Keratinocyte (primary cell): ENCODE measurements at regions not wholly inside any gene's neighbourhood (a gene's known extent, or its start where the extent isn't known, plus 50 kb on each side); places are given as distances from the start of the nearest gene placed in this dataset.

Source experiments
- DNase-seq: peaks from one replicate; pipeline ENCODE4 v3.0.0-alpha.2; 2011; ENCODE audit warnings: low read depth, missing footprints, low spot score
- FAIRE-seq: peaks from 2 replicates; lab custom pipeline; 2011; peaks lifted over from hg19 to GRCh38; lab: Jason Lieb, UNC
- H2AFZ ChIP-seq: 2 replicates; pipeline ENCODE4 v1.6.0; 2012; ENCODE audit warnings: low read length, control low read depth, inconsistent platforms; ENCODE audit not compliant: control insufficient read depth
- H3K27ac ChIP-seq: 2 replicates; pipeline ENCODE4 v1.5.1; 2011; ENCODE audit warnings: low read length; ENCODE audit not compliant: control insufficient read depth, insufficient read depth
- H3K27me3 ChIP-seq: 3 replicates; pipeline ENCODE4 v1.6.0; 2011; ENCODE audit warnings: low read length; ENCODE audit not compliant: control insufficient read depth, insufficient read depth; ENCODE audit errors: extremely low read depth
- H3K36me3 ChIP-seq, 2 experiments: 2 replicates in 1 of 2; 3 replicates in 1 of 2; pipeline ENCODE4 v1.5.1; 2011; ENCODE audit warnings: low read length in 2 of 2, mild to moderate bottlenecking in 1 of 2; ENCODE audit not compliant: control insufficient read depth in 2 of 2, insufficient read depth in 2 of 2; ENCODE audit errors: extremely low read depth in 1 of 2
- H3K4me1 ChIP-seq: 3 replicates; pipeline ENCODE4 v1.5.1; 2011; ENCODE audit warnings: low read length; ENCODE audit not compliant: control insufficient read depth, insufficient read depth; ENCODE audit errors: extremely low read depth
- H3K4me2 ChIP-seq: 3 replicates; pipeline ENCODE4 v1.6.0; 2011; ENCODE audit warnings: low read depth, low read length; ENCODE audit not compliant: control insufficient read depth, insufficient read depth; ENCODE audit errors: extremely low read depth
- H3K4me3 ChIP-seq, 3 experiments: fragments of 200-600 bp in 1 of 3; sonication (generic) in 1 of 3; 2 replicates in 2 of 3; 3 replicates in 1 of 3; pipeline ENCODE4 v1.5.1; 2011 to 2016; ENCODE audit warnings: low read length in 3 of 3, mild to moderate bottlenecking in 3 of 3, control low read depth in 2 of 3, inconsistent platforms in 1 of 3, low read depth in 1 of 3, mixed read lengths in 1 of 3, mixed run types in 1 of 3, moderate library complexity in 1 of 3; ENCODE audit not compliant: control insufficient read depth in 2 of 3, insufficient read depth in 2 of 3; ENCODE audit errors: extremely low read depth in 1 of 3
- H3K79me2 ChIP-seq: 2 replicates; pipeline ENCODE4 v1.6.0; 2012; ENCODE audit warnings: low read length; ENCODE audit not compliant: control insufficient read depth, insufficient read depth
- H3K9ac ChIP-seq: 3 replicates; pipeline ENCODE4 v1.6.0; 2011; ENCODE audit warnings: low read length; ENCODE audit not compliant: control insufficient read depth, insufficient read depth; ENCODE audit errors: extremely low read depth
- H3K9me1 ChIP-seq: 3 replicates; pipeline ENCODE4 v1.6.0; 2011; ENCODE audit warnings: low read length; ENCODE audit not compliant: control insufficient read depth, insufficient read depth; ENCODE audit errors: extremely low read depth
- H3K9me3 ChIP-seq: 2 replicates; pipeline ENCODE4 v1.5.1; 2012; ENCODE audit warnings: low read depth, low read length; ENCODE audit not compliant: control insufficient read depth
- H4K20me1 ChIP-seq: 3 replicates; pipeline ENCODE4 v1.6.0; 2011; ENCODE audit warnings: low read length; ENCODE audit not compliant: control insufficient read depth, insufficient read depth; ENCODE audit errors: extremely low read depth
- CTCF ChIP-seq, 3 experiments: IDR thresholded peaks in 1 of 3; conservative IDR thresholded peaks in 1 of 3; optimal IDR thresholded peaks in 1 of 3; 2 replicates in 2 of 3; 3 replicates in 1 of 3; pipeline versions ENCODE3 to v1.5.1; 2011; ENCODE audit warnings: low read length in 3 of 3, mild to moderate bottlenecking in 3 of 3, moderate library complexity in 2 of 3, control low read depth in 1 of 3, inconsistent platforms in 1 of 3; ENCODE audit not compliant: insufficient read depth in 2 of 3; ENCODE audit errors: extremely low read depth in 1 of 3
- EZH2 ChIP-seq: IDR thresholded peaks from one replicate; pipeline ENCODE4 v1.6.1; 2012; ENCODE audit warnings: inconsistent platforms, mild to moderate bottlenecking, low read length, moderate library complexity
- dilution Hi-C: fragments of 300-500 bp; cut with MboI; formaldehyde crosslinking; loops from one replicate; pipeline ENCODE4 v1.7.0; 2020; ENCODE audit warnings: low sequenced_read_pairs; ENCODE audit not compliant: extremely low pct_ligation_motif_present

DNA sequence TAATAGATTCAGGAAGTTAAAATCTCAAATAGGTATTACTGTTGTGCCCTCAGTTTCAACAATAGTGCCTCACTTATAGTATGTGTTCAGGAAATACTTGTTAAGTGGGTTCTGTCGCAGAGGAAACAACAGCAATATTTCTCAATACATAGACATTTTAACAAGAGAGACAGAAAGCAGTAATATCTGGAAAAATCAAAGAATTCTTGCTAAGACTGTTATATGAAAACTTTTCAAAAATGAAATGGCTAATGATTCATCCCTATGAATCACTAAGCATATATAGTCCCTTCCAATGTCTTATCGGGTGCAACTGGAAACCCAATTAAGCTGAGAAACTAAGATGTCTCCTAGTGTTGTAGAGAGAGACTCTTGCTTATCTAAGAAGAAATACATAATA, 668.9 kb downstream of the TFAP2A start:
- no peaks in the 10 kb centered on the region for H3K9me1 ChIP-seq
- H3K36me3 ChIP-seq: no peaks in the 10 kb centered on the region
- no peak overlapping the region for H2AFZ ChIP-seq
- H3K4me3 ChIP-seq: no peak overlapping the region
- H4K20me1 ChIP-seq: no peaks in the 10 kb centered on the region
- no peak for FAIRE-seq
- no peak overlapping the region for H3K9ac ChIP-seq
- H3K9me3 ChIP-seq: no peaks in the 10 kb centered on the region
- no peaks in the 10 kb centered on the region for H3K79me2 ChIP-seq
- no peaks in the 10 kb centered on the region for H3K27me3 ChIP-seq
- no peak overlapping the region for H3K27ac ChIP-seq
- no peak overlapping the region for H3K4me2 ChIP-seq
- H3K4me1 ChIP-seq: no peaks in the 10 kb centered on the region
- TF ChIP-seq CTCF (optimal IDR thresholded peaks at IDR 0.05 in 1 of 3, IDR thresholded peaks at IDR 0.05 in 1 of 3, conservative IDR thresholded peaks at IDR 0.05 in 1 of 3; ENCODE audit: extremely low read depth in 1 of 3, insufficient read depth in 2 of 3, low read length in 3 of 3): no peak
- TF ChIP-seq EZH2: no peak
- no peak for DNase-seq
- dilution Hi-C loops: no loop called here

DNA sequence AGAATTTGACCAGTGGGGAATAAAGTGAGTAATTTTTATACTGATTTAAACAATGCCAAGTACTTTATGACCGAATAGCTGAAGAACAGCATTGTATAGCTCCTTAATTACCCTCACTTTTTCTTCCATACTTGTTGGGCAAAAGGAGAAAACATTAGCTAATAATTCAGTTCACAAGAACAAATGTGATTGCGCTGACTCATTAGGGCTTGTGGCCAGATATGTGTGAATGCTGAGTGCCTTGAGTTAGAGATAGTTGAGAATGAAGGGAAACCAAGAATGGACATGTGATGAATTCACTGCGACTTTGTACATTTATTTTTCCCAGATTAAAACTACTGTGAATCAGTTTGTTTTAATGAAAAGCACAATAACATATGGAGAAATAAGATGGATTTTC, 669.4 kb downstream of the TFAP2A start:
- no peak overlapping the region for H3K4me3 ChIP-seq
- H3K9me1 ChIP-seq: no peaks in the 10 kb centered on the region
- H2AFZ ChIP-seq: no peak overlapping the region
- DNase-seq: no peak
- no peaks in the 10 kb centered on the region for H3K4me1 ChIP-seq
- no peak for FAIRE-seq
- no peaks in the 10 kb centered on the region for H3K79me2 ChIP-seq
- no peak overlapping the region for H3K4me2 ChIP-seq
- TF ChIP-seq EZH2 (no peak), CTCF (optimal IDR thresholded peaks at IDR 0.05 in 1 of 3, IDR thresholded peaks at IDR 0.05 in 1 of 3, conservative IDR thresholded peaks at IDR 0.05 in 1 of 3; ENCODE audit: extremely low read depth in 1 of 3, insufficient read depth in 2 of 3, low read length in 3 of 3) (no peak)
- no peaks in the 10 kb centered on the region for H3K9me3 ChIP-seq
- H3K36me3 ChIP-seq: no peaks in the 10 kb centered on the region
- dilution Hi-C loops: no loop called here
- H3K27ac ChIP-seq: no peak overlapping the region
- H3K27me3 ChIP-seq: no peaks in the 10 kb centered on the region
- no peaks in the 10 kb centered on the region for H4K20me1 ChIP-seq
- H3K9ac ChIP-seq: no peak overlapping the region
